ENCODE measurements at regions not wholly inside any gene's neighbourhood (a gene's known extent, or its start where the extent isn't known, plus 50 kb on each side); places are given as distances from the start of the nearest gene placed in this dataset.

DNA sequence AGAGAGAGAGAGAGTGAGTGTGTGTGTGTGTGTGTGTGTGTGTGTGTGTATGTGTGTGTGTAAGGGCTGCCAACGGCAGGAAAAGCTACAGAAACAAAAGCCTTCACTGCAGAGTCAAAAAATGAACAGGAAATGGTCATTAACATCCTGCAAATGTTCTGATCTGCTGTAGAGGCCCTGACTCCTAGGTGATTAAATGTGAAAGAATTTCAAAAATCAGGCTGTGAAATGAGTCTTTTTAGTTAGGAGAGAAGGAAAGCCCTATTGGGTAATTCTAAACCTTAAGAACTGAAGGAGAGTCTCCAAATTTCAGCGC lies 166.5 kb upstream of the MYLIP start:
- TF ChIP-seq CEBPB (IDR thresholded peaks at IDR 0.05) (no peak), YY1 (IDR thresholded peaks at IDR 0.05; ENCODE audit: low read depth) (no peak), RAD21 (IDR thresholded peaks at IDR 0.05; ENCODE audit: low read depth) (no peak), CREB1 (IDR thresholded peaks at IDR 0.05; ENCODE audit: low read depth) (no peak), FOXM1 (IDR thresholded peaks at IDR 0.05; ENCODE audit: borderline replicate concordance, low read depth) (no peak), ZBTB7A (IDR thresholded peaks at IDR 0.05; ENCODE audit: low read depth) (no peak)
- TF ChIP-seq, protein P1, sequence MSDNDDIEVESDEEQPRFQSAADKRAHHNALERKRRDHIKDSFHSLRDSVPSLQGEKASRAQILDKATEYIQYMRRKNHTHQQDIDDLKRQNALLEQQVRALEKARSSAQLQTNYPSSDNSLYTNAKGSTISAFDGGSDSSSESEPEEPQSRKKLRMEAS (IDR thresholded peaks at IDR 0.05): no peak
- TF ChIP-seq, protein P2, sequence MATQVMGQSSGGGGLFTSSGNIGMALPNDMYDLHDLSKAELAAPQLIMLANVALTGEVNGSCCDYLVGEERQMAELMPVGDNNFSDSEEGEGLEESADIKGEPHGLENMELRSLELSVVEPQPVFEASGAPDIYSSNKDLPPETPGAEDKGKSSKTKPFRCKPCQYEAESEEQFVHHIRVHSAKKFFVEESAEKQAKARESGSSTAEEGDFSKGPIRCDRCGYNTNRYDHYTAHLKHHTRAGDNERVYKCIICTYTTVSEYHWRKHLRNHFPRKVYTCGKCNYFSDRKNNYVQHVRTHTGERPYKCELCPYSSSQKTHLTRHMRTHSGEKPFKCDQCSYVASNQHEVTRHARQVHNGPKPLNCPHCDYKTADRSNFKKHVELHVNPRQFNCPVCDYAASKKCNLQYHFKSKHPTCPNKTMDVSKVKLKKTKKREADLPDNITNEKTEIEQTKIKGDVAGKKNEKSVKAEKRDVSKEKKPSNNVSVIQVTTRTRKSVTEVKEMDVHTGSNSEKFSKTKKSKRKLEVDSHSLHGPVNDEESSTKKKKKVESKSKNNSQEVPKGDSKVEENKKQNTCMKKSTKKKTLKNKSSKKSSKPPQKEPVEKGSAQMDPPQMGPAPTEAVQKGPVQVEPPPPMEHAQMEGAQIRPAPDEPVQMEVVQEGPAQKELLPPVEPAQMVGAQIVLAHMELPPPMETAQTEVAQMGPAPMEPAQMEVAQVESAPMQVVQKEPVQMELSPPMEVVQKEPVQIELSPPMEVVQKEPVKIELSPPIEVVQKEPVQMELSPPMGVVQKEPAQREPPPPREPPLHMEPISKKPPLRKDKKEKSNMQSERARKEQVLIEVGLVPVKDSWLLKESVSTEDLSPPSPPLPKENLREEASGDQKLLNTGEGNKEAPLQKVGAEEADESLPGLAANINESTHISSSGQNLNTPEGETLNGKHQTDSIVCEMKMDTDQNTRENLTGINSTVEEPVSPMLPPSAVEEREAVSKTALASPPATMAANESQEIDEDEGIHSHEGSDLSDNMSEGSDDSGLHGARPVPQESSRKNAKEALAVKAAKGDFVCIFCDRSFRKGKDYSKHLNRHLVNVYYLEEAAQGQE (IDR thresholded peaks at IDR 0.05; ENCODE audit: low read depth): no peak
- TF ChIP-seq, protein P3, sequence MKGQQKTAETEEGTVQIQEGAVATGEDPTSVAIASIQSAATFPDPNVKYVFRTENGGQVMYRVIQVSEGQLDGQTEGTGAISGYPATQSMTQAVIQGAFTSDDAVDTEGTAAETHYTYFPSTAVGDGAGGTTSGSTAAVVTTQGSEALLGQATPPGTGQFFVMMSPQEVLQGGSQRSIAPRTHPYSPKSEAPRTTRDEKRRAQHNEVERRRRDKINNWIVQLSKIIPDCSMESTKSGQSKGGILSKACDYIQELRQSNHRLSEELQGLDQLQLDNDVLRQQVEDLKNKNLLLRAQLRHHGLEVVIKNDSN (IDR thresholded peaks at IDR 0.05): no peak
